H1 (cell line): ENCODE measurements at regions not wholly inside any gene's neighbourhood (a gene's known extent, or its start where the extent isn't known, plus 50 kb on each side); places are given as distances from the start of the nearest gene placed in this dataset.

Source experiments
- CTCF ChIA-PET: fragments of 300-600 bp; sonication (Branson Sonifier 250); formaldehyde crosslinking; loops from one replicate; lab custom pipeline; 2021; ENCODE audit not compliant: partially characterized antibody; lab: Charles Lee
- POLR2A ChIA-PET: fragments of 300-600 bp; sonication (Branson Sonifier 250); formaldehyde crosslinking; loops from one replicate; lab custom pipeline; 2021; ENCODE audit warnings: inconsistent platforms; ENCODE audit not compliant: partially characterized antibody; lab: Charles Lee
- DNase-seq, 2 experiments: peaks; one replicate each; pipeline versions ENCODE4 v3.0.0 to v3.0.0-alpha.2; 2010 to 2022; ENCODE audit warnings: low spot score in 2 of 2, low read depth in 1 of 2, mixed read lengths in 1 of 2
- FAIRE-seq: peaks from 2 replicates; lab custom pipeline; 2011; peaks lifted over from hg19 to GRCh38; lab: Jason Lieb, UNC
- H2AFZ ChIP-seq: 2 replicates; pipeline ENCODE4 v1.8.1; 2012; ENCODE audit warnings: low read length, inconsistent platforms
- H2AK5ac ChIP-seq: 2 replicates; pipeline ENCODE4 v1.6.1; 2013; ENCODE audit warnings: low read depth, low read length
- H2BK120ac ChIP-seq: replicated peaks from 2 replicates; pipeline ENCODE3; 2013; ENCODE audit warnings: low read depth, low read length, inconsistent platforms
- H2BK12ac ChIP-seq: 2 replicates; pipeline ENCODE4 v1.6.1; 2013; ENCODE audit warnings: low read depth, low read length
- H2BK15ac ChIP-seq: 2 replicates; pipeline ENCODE4 v1.6.1; 2013; ENCODE audit warnings: low read length
- H2BK20ac ChIP-seq: 2 replicates; pipeline ENCODE4 v1.6.1; 2013; ENCODE audit warnings: low read length
- H2BK5ac ChIP-seq: 2 replicates; pipeline ENCODE4 v1.6.1; 2013; ENCODE audit warnings: low read depth, low read length
- H3K14ac ChIP-seq: 2 replicates; pipeline ENCODE4 v1.6.1; 2013; ENCODE audit warnings: inconsistent platforms; ENCODE audit not compliant: insufficient read length
- H3K18ac ChIP-seq: 2 replicates; pipeline ENCODE4 v1.6.1; 2013; ENCODE audit warnings: low read length; ENCODE audit errors: extremely low read depth
- H3K23ac ChIP-seq: 2 replicates; pipeline ENCODE4 v1.6.1; 2013; ENCODE audit warnings: inconsistent platforms; ENCODE audit not compliant: insufficient read length
- H3K23me2 ChIP-seq: 2 replicates; pipeline ENCODE4 v1.6.1; 2013; ENCODE audit warnings: low read depth, low read length
- H3K27ac ChIP-seq: 2 replicates; pipeline ENCODE4 v1.6.1; 2011; ENCODE audit warnings: low read depth, low read length, inconsistent platforms
- H3K27me3 ChIP-seq, 4 experiments: replicated peaks in 1 of 4; 1 replicate in 1 of 4; 2 replicates in 3 of 4; pipeline versions ENCODE4 v1.6.1 to v1.8.1; 2011 to 2013; ENCODE audit warnings: low read length in 3 of 4, mild to moderate bottlenecking in 3 of 4, inconsistent platforms in 2 of 4, mixed read lengths in 2 of 4, moderate library complexity in 1 of 4; ENCODE audit not compliant: control insufficient read depth in 3 of 4, insufficient read depth in 3 of 4; ENCODE audit errors: extremely low read depth in 1 of 4
- H3K36me3 ChIP-seq, 4 experiments: 2 replicates each; pipeline versions ENCODE4 v1.6.1 to v1.8.1; 2011 to 2013; ENCODE audit warnings: mild to moderate bottlenecking in 4 of 4, low read length in 3 of 4, moderate library complexity in 2 of 4, control low read depth in 1 of 4, inconsistent platforms in 1 of 4; ENCODE audit not compliant: insufficient read depth in 4 of 4, control insufficient read depth in 2 of 4
- H3K4ac ChIP-seq: replicated peaks from 2 replicates; pipeline ENCODE3; 2013; ENCODE audit warnings: low read length, low read depth, mixed read lengths, inconsistent platforms; ENCODE audit not compliant: insufficient read length
- H3K4me1 ChIP-seq, 4 experiments: replicated peaks in 1 of 4; 1 replicate in 1 of 4; 2 replicates in 3 of 4; pipeline versions ENCODE4 v1.6.1 to v1.8.1; 2011 to 2013; ENCODE audit warnings: low read length in 3 of 4, inconsistent platforms in 2 of 4, mixed read lengths in 1 of 4; ENCODE audit not compliant: insufficient read depth in 4 of 4, control insufficient read depth in 3 of 4
- H3K4me2 ChIP-seq, 2 experiments: 2 replicates each; pipeline versions ENCODE4 v1.6.1 to v1.8.1; 2011 to 2013; ENCODE audit warnings: low read depth in 2 of 2, low read length in 2 of 2, control low read depth in 1 of 2, inconsistent platforms in 1 of 2, mild to moderate bottlenecking in 1 of 2; ENCODE audit not compliant: insufficient read depth in 1 of 2
- H3K4me3 ChIP-seq, 4 experiments: fragments of 200-600, 300-600 bp in 1 of 4; sonication (generic), shearing (Covaris generic), sonication (Bioruptor Twin) in 1 of 4; 2 replicates each; pipeline versions ENCODE4 v1.5.1 to v1.8.1; 2011 to 2016; ENCODE audit warnings: low read length in 4 of 4, low read depth in 3 of 4, control low read depth in 2 of 4, inconsistent platforms in 2 of 4, mild to moderate bottlenecking in 2 of 4, mixed read lengths in 1 of 4, moderate library complexity in 1 of 4; ENCODE audit not compliant: insufficient read depth in 2 of 4; ENCODE audit errors: extremely low read depth in 1 of 4
- H3K56ac ChIP-seq: replicated peaks from 2 replicates; pipeline ENCODE3; 2013; ENCODE audit warnings: low read depth, mild to moderate bottlenecking, mixed read lengths, low read length, inconsistent platforms; ENCODE audit not compliant: insufficient read length
- H3K79me1 ChIP-seq: 2 replicates; pipeline ENCODE4 v1.6.1; 2013; ENCODE audit warnings: low read depth, low read length, control low read depth
- H3K79me2 ChIP-seq, 2 experiments: 2 replicates each; pipeline versions ENCODE4 v1.6.1 to v1.8.1; 2012 to 2013; ENCODE audit warnings: low read length in 2 of 2, mild to moderate bottlenecking in 2 of 2, inconsistent platforms in 1 of 2; ENCODE audit not compliant: insufficient read depth in 2 of 2, control insufficient read depth in 1 of 2
- H3K9ac ChIP-seq, 4 experiments: replicated peaks in 1 of 4; 1 replicate in 1 of 4; 2 replicates in 3 of 4; pipeline versions ENCODE4 v1.6.1 to v1.8.1; 2011 to 2013; ENCODE audit warnings: low read depth in 3 of 4, low read length in 3 of 4, control low read depth in 2 of 4, mild to moderate bottlenecking in 2 of 4, moderate library complexity in 2 of 4, inconsistent platforms in 1 of 4; ENCODE audit errors: extremely low read depth in 1 of 4
- H3K9me3 ChIP-seq, 2 experiments: 2 replicates each; pipeline versions ENCODE4 v1.6.1 to v1.8.1; 2012 to 2013; ENCODE audit warnings: mild to moderate bottlenecking in 2 of 2, moderate library complexity in 2 of 2, control low read depth in 1 of 2, inconsistent platforms in 1 of 2, low read depth in 1 of 2, low read length in 1 of 2, mixed read lengths in 1 of 2; ENCODE audit not compliant: insufficient read depth in 2 of 2
- H4K20me1 ChIP-seq, 2 experiments: replicated peaks in 1 of 2; 2 replicates each; pipeline versions ENCODE3 to v1.8.1; 2011 to 2013; ENCODE audit warnings: inconsistent platforms in 2 of 2, low read length in 2 of 2, mild to moderate bottlenecking in 1 of 2; ENCODE audit not compliant: insufficient read depth in 2 of 2, control insufficient read depth in 1 of 2
- H4K5ac ChIP-seq: 2 replicates; pipeline ENCODE4 v1.6.1; 2013; ENCODE audit warnings: low read length, low read depth, mixed read lengths, inconsistent platforms; ENCODE audit not compliant: insufficient read length
- H4K8ac ChIP-seq: 2 replicates; pipeline ENCODE4 v1.8.0; 2013; ENCODE audit warnings: mild to moderate bottlenecking, moderate library complexity, low read length, inconsistent platforms; ENCODE audit not compliant: insufficient read depth; ENCODE audit errors: extremely low read depth
- H4K91ac ChIP-seq: replicated peaks from 2 replicates; pipeline ENCODE3; 2013; ENCODE audit warnings: low read length, mixed read lengths, inconsistent platforms; ENCODE audit not compliant: insufficient read length
- ASH2L ChIP-seq: fragments of 200-600, 300-600 bp; sonication (generic); IDR thresholded peaks from one replicate; pipeline ENCODE4 v1.7.1; 2017; ENCODE audit warnings: low read length
- EP300 ChIP-seq, 2 experiments: IDR thresholded peaks; 1 replicate in 1 of 2; 2 replicates in 1 of 2; pipeline ENCODE4 v1.6.1; 2011 to 2012; ENCODE audit warnings: low read depth in 2 of 2, low read length in 2 of 2, mild to moderate bottlenecking in 2 of 2, borderline replicate concordance in 1 of 2, inconsistent platforms in 1 of 2, moderate library complexity in 1 of 2
- EZH2 ChIP-seq: fragments of 200-600 bp; sonication (generic); IDR thresholded peaks from 2 replicates; pipeline ENCODE4 v1.7.1; 2012; ENCODE audit warnings: low read depth, mild to moderate bottlenecking, moderate library complexity, low read length, inconsistent platforms; ENCODE audit not compliant: severe bottlenecking
- MAFK ChIP-seq: IDR thresholded peaks from 2 replicates; pipeline ENCODE4 v1.6.1; 2012; ENCODE audit warnings: low read depth, mild to moderate bottlenecking, improper control_type of control experiment, low read length
- RBBP5 ChIP-seq: IDR thresholded peaks from 2 replicates; pipeline ENCODE4 v1.7.1; 2012; ENCODE audit warnings: low read depth, mild to moderate bottlenecking, inconsistent platforms, low read length, moderate library complexity, borderline replicate concordance
- RFX5 ChIP-seq: IDR thresholded peaks from 2 replicates; pipeline ENCODE4 v1.6.1; 2011; ENCODE audit warnings: low read depth, low read length, improper control_type of control experiment, borderline replicate concordance
- SIN3A ChIP-seq, 2 experiments: IDR thresholded peaks in 1 of 2; conservative IDR thresholded peaks in 1 of 2; 2 replicates each; pipeline ENCODE4 v1.6.1; 2011 to 2012; ENCODE audit warnings: low read length in 2 of 2, improper control_type of control experiment in 1 of 2, low read depth in 1 of 2, mild to moderate bottlenecking in 1 of 2
- SP2 ChIP-seq: IDR thresholded peaks from 2 replicates; pipeline ENCODE4 v1.6.1; 2012; ENCODE audit warnings: mild to moderate bottlenecking, low read length, inconsistent platforms
- TEAD4 ChIP-seq: IDR thresholded peaks from 2 replicates; pipeline ENCODE4 v1.6.1; 2012; ENCODE audit warnings: low read depth, low read length, inconsistent platforms, mixed read lengths
- ZNF274 ChIP-seq: IDR thresholded peaks from 2 replicates; pipeline ENCODE4 v1.7.0; 2012; ENCODE audit warnings: low read length, borderline replicate concordance; ENCODE audit errors: extremely low read depth
- WGBS, 2 experiments: shearing (Covaris generic) in 1 of 2; methylation state at CpG; one replicate each; pipeline versions ENCODE4 v1.1.6 to v1.1.7; 2013 to 2015; ENCODE audit warnings: low lambda C conversion rate in 2 of 2, mixed read lengths in 2 of 2, inconsistent platforms in 1 of 2, low coverage in 1 of 2, missing lambda C conversion rate in 1 of 2; ENCODE audit not compliant: insufficient replicate concordance in 2 of 2, insufficient coverage in 1 of 2, insufficient read length in 1 of 2; ENCODE audit errors: extremely low coverage in 1 of 2, missing lambda C conversion rate in 1 of 2; 5-methylcytosine and 5-hydroxymethylcytosine counted together

GRCh38 chr17:51533219-51533618 lies 272.9 kb downstream of the UTP18 start:
- Histone ChIP-seq H3K4ac (no peak overlapping the region), H2BK20ac (no peak overlapping the region), H4K8ac (no peak overlapping the region), H3K36me3 (no peaks in the 10 kb centered on the region)
- TF ChIP-seq ZNF274, result no peak
- TF ChIP-seq RFX5, result no peak
- no peak for TF ChIP-seq MAFK
- TF ChIP-seq ASH2L, result no peak
- TF ChIP-seq RBBP5, result no peak
- TF ChIP-seq TEAD4, result no peak
- TF ChIP-seq SP2, result no peak
- TF ChIP-seq SIN3A (conservative IDR thresholded peaks at IDR 0.05 in 1 of 2, IDR thresholded peaks at IDR 0.05 in 1 of 2; ENCODE audit: low read depth in 1 of 2, low read length in 2 of 2), result no peak
- no peak for TF ChIP-seq EZH2
- no peak for TF ChIP-seq EP300 (IDR thresholded peaks at IDR 0.05; ENCODE audit: borderline replicate concordance in 1 of 2, low read depth in 2 of 2, low read length in 2 of 2)
- TF ChIP-seq, all 59 proteins: peak for 0
- no peak overlapping the region for H3K4me3 ChIP-seq
- peaks cover 0 to 4% (median 0%) of the 10 kb centered on the region in 4 experiments; a peak in 1 of 7 replicates for H3K4me1 ChIP-seq
- no peaks in the 10 kb centered on the region; the same call in 1 of the 2 replicates for H3K23me2 ChIP-seq
- no peak overlapping the region for H2BK15ac ChIP-seq
- H2AFZ ChIP-seq, result no peak overlapping the region
- no peaks in the 10 kb centered on the region for H3K27me3 ChIP-seq
- H4K91ac ChIP-seq, result no peak overlapping the region
- H2AK5ac ChIP-seq, result no peak overlapping the region
- H3K9ac ChIP-seq, result no peak overlapping the region
- no peaks in the 10 kb centered on the region for H4K20me1 ChIP-seq
- H2BK5ac ChIP-seq, result no peak overlapping the region
- H2BK12ac ChIP-seq, result no peak overlapping the region
- H3K27ac ChIP-seq, result no peak overlapping the region
- H3K56ac ChIP-seq, result no peak overlapping the region
- H3K9me3 ChIP-seq, result no peaks in the 10 kb centered on the region
- H2BK120ac ChIP-seq, result no peak overlapping the region
- 94% methylated on average over 3 of the region's 3 CpGs; no CpG with 5 or more reads in 1 of the 2 experiments for WGBS, 2 experiments
- FAIRE-seq, result no peak
- no peak overlapping the region for H4K5ac ChIP-seq
- H3K79me2 ChIP-seq, result no peaks in the 10 kb centered on the region
- ChIA-PET POLR2A (no interaction called here), CTCF (interaction anchor here (0.6 to 3.9 kb wide), 8 partner anchors 15 to 235 kb away, joined by 3 to 27 read pairs (median 4); no protein-coding TSS in a partner anchor)
- no peak for DNase-seq
- no peak overlapping the region for H3K14ac ChIP-seq
- H3K18ac ChIP-seq, result no peak overlapping the region
- H3K23ac ChIP-seq, result no peak overlapping the region
- no peak overlapping the region for H3K4me2 ChIP-seq
- no peaks in the 10 kb centered on the region for H3K79me1 ChIP-seq
